ENCODE measurements at regions not wholly inside any gene's neighbourhood (a gene's known extent, or its start where the extent isn't known, plus 50 kb on each side); places are given as distances from the start of the nearest gene placed in this dataset.
"Not testable (repeated sequence)": the region's sequence is repeated elsewhere in the genome, so short reads cannot be mapped to it uniquely, and the experiment has no call there.

DNA sequence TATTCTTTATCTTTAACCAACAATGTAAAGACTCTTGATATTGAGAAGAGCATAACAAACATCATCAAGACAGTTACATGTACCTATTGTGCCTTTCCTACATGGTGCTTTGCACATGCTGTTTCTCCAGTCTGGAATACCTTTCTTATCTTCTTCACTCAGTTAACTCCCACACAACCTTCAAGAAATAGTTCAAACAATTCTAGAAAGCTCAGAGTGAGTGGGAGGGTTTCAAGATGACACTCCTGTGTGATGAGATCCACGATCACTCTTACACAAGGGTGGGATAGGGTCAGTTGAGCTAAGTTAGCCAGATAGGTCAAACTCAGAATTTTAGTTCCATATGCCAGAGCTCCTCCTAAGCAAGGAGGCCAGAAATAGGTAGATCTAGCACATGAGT is 915.5 kb downstream of the NR2F1-AS1 start:
- no peak for DNase-seq

DNA sequence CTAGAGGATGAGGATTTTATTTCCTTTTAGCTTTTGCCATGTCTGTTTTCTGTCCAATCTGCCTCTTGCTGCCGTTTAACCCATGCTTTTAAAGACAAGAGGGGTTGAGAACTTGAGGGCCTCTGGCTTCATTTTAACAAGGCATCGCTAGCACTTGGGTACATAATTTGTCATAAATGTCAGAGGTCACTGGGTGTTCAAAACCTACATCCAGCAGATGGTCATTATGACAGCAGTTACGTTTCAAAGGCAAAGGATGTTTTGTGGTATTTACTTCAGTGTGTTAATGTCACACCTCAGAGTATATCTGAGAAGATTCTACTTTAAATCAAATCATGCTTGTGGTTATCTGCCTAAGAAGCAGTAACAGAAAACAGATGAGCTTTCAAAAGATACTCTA is 918.3 kb downstream of the NR2F1-AS1 start:
- peak; percentile 2 for DNase-seq

DNA sequence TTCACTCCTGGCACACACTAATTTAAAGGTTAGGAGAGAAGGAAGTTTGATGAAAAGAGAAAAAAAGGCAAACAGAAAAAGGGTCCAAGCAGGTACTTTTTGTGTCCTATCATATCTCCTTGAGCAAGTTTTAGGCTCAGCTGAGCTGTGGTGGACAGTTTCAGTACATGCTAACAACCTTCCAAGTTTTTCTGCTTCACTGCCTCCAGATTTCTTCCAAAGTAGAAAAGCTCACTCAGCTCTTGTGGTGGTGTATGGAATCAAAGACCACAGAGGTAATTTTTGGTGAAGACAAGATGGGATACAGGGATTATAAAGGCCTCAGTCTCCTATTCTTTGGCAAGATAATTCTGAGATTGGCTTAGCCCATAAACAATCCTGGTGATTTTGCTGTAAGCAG is 921.8 kb downstream of the NR2F1-AS1 start:
- DNase-seq: no peak

DNA sequence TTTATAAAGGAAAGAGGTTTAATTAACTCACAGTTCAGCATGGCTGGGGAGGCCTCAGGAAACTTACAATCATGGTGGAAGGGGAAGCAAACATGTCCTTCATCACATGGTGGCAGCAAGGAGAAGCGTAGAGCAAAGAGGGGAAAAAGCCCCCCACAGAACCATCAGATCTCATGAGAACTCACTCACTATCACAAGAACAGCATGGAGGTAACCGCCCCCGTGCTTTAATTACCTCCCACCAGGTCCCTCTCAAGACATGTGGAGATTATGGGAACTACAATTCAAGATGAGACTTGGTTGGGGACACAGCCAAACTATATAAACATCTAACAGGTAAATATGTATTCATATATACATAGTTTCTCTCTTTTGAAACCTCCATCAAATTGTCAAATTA is 926.4 kb downstream of the NR2F1-AS1 start:
- DNase-seq: not testable (repeated sequence)

DNA sequence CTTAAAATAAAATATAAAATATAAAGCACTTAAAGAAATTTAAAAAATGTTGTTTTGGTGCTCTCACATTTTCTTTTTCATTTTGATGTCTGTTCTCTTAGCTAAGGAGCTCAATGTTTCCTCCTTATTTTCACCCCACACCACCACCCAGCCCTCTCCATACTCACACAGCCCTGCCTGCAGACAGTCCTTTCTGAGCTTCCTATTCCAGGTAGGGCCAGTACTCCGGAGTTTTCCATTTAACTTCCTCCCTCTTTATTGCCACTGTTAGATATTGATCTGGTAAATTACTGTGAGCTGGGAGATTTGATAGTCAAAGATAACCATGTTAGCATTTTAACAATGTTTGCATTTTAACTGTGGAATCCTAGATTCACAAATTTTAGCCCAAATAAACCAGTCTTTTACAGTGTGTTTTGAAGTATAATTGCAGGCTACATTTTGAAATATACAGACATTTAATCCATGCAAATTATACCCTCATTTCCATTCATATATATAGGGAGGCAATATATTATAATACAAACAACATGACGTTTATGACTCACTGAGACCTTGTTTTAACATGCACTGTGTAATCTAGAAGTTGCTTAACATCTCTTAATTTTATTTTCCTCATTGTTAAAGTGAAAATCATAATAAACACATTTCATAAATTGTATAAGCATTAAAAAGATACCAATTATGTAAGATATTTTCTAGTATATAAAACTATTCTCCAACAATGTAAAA is 927.1 kb downstream of the NR2F1-AS1 start:
- DNase-seq: no peak

DNA sequence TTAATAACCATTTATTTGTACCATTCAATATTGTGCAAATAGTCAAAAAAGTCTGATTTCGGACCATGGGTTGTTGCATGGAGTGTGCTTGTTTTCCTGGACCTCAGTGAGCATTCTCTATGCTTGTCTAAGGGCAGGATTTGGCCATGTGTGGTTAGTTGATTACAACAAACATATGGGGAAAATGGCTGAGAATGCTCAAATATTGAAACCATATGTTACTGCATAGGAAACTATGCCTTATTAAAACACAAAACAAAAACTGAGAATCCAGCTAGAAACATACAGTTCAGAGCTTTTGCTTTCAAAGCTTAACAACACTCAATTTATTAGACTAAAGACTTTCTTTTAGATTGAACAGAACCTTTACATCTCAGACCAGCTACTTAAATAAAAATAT is 928.3 kb downstream of the NR2F1-AS1 start:
- DNase-seq: peak; percentile 78

DNA sequence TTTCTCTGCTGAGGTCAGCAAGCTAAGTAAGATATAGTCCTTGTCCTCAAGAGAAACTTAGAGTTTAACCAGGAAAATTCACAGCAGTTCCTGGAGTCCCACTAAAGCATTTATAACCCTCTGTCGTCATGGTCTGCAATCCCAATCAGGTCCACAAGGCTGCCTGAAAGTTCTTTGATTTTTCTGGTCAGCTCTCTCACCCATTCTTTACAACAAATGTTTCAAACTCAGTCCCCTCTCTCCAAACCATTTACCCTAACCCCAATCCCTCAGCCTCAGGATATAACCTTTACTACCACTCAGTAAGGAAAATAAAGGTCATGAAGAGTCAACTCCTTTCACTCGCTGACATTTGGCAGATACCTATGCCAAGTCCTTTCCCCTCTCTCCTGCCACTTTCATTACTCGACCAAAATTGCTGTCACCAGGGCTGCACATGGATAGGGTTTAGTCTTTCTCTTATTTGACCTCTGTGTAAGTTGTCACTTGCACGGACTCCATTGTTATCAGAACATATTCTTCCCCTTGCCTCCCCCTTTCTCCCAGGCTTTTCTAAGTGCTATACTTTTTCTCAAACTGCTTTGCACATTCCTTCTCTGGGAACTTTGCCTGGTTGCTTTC is 936.6 kb downstream of the NR2F1-AS1 start:
- no peak for DNase-seq

DNA sequence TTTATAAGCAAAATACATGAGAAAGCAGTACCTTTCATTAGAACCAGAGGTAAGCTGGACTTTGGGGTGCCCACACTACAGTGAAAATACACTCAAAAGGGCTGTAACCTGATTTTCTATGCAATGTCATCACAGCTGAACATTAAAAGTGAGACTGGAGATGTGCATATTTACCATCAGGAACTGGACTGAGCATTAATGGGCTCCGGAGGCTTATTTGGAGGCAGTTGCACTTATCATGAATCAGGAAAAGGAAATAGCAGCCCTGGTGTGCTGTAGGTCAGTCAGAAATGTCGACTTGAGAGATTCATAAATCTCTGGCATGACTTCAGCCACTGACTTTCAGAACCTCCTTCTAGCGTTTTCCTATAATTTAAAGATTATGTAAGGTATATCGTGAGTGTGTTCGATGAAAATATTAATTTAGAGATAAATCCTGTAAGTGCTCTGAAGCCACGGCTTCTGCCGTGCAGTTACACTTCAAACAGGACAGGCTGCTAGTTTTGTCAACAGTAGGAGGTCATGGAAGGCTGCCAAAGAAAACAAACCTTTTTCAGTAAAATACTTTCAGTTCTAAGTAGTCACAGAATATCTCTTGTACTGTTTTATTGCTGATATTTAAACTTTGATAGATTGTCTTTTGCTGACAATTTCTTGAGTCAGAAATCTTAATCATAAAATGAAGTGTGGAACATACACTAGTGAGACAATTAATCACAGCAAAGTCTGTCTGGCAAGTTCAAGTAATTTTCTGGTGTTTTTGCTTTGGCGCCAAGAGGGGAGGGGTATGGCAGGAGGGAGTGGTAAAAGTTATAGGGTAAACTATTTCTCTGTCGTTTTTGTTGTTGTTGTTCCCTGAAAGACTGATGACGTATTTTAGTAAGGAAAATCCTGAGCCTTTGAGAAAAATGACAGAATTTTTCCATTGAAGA is 939.7 kb downstream of the NR2F1-AS1 start:
- DNase-seq: peak; percentile 91

DNA sequence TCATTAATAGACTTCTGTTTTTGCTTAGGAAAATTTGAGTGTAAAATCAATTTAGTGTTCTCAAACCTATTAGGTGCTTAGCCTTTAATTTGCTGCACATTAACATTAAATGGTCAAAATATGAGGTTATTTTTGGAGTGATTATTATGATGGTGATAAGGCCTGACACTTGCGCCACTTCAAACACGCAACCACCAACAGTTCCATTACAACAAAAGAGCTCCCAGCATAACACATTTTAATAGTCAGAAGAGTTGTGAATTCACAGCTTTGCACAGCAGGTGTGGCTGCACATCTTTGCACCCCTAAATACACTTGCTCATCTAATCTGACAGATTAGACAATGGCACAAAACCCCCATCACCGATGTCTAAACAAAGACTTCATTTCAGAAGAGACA is 940.7 kb downstream of the NR2F1-AS1 start:
- DNase-seq: no peak

DNA sequence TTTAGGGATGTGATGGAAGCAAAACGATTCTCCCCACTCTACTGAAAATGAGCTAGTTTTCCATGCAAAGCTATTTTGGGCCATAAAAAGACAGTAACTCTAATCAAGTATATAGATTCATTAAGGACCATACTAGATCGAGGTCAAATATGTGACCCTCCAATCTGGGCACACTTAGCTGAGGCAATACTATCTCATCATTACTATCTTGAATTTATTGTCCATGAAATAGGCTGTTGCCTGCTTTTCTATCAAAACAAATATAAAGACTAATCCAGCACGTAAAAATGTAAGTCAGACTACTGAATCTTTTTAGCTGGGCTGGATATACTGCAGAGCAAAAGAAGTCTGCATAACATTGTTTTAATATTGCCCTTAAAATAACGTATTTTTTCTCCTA is 943.1 kb downstream of the NR2F1-AS1 start:
- DNase-seq: no peak

DNA sequence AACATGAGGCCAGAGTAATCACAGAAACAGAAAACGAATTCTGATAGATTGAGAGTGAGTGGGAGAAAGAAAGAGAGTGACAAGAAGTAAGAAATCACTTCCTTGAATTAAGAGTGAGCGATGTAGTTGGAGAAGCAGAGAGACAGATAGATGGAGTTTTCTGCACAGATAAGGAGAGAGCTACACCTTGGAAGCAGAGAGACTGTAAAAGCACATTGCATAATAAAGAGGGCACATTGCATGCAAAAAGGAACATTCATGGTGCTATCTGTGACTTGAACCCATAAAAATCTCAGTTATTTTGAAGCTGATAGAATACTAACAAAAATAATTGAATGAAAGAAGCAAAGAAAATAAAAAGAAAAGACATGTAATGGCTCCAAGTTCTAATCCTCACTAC is 943.8 kb downstream of the NR2F1-AS1 start:
- DNase-seq: no peak

DNA sequence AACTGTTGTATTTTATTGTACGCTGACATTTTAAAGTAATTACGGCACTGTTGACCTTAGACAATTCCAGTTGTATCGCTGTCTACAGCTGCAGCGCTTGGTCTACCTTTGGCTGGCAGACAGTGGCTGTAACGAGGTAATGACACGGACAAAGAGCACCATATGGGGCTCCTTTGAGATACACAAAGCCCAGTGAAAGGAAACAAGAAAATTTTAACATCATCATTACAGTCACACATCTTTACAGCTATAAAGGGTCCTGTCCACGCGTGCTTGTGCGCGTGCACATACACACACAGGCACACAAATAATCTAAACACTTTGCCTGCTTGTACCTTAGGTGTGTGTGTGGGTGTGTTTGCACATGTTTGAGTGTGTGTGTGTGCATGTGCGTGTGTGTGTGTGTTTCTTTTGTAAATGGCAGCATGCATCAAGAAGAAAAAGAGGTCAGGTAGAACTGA is 946.0 kb downstream of the NR2F1-AS1 start:
- no peak for DNase-seq

DNA sequence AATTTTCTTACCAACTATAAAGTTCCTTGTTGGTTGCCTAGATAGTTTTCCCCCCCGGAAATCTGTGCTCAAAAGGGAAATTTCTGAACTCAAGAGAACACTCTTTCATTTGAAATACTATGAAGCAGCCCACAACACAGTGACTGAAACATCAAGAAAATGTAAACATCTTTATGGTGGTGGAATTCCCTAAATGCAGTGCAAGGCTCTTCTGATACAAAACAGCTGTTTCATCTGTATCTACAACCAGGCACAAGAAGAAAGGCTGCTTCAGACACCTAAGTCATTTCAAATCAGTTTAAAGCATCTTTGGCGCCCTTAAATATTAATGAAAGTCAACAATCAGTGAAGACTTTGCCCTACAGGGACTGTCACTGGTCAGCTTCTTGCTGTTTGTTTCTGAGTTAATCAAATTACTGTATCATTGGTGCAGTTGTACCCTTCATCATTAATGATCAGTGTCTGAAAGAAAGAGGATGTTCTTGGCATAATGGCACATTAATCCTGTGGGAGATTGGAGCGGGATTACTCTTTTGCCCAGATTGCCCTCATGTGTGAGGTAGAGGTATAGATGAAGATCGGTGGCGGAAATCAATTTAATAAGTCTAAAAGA is 947.0 kb downstream of the NR2F1-AS1 start:
- peak; percentile 28 for DNase-seq

DNA sequence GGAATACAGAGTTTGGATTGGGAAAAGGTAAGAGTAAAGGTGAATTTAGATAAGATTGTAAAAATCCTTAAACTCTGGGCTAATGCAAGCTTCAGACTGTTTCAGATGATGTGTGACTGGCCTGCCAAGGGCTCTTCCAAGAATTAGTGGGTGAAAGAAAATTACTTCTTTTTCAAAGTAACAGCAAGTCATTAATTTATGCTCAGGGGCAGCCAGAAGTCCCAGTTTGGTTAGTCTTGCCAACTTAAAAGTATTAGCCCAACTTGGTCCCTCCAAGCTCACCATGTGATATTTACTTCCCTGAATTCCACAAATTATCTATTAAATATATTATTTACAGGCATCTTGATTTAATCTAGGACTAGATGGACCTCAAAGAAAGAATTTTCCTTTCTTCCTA is 947.8 kb downstream of the NR2F1-AS1 start:
- no peak for DNase-seq

DNA sequence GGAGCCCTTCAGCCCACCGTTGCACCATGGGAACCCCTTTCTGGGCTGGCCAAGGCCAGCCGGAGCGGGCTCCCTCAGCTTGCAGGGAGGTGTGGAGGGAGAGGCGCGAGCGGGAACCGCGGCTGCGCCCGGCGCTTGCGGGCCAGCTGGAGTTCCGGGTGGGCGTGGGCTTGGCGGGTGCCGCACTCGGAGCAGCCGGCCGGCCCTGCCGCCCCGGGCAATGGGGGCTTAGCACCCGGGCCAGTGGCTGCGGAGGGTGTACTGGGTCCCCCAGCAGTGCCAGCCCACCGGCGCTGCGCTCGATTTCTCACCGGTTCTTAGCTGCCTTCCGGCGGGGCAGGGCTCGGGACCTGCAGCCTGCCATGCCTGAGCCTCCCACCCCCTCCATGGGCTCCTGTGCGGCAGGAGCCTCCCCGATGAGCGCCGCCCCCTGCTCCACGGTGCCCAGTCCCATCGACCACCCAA is 949.8 kb downstream of the NR2F1-AS1 start:
- DNase-seq: not testable (repeated sequence)

DNA sequence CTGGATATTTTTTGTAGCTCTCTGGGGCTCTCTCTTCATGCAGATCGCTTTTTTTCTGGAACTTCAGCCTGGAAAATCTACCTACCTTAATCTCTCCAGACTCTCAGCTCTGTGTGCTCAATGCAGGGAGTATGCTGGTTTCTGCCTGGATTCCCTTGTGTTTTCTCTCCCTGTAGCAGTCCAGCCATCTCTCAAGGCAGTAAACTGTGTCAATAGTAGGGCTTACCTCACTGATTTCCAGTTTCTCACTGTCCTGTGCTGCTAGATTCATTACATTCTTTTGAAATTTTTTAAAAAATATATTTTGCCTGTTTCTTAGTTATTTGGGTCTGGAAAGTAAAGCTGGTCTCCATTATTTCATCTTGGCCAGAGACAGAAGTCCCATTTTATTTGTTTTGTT is 951.4 kb downstream of the NR2F1-AS1 start:
- DNase-seq: no peak

DNA sequence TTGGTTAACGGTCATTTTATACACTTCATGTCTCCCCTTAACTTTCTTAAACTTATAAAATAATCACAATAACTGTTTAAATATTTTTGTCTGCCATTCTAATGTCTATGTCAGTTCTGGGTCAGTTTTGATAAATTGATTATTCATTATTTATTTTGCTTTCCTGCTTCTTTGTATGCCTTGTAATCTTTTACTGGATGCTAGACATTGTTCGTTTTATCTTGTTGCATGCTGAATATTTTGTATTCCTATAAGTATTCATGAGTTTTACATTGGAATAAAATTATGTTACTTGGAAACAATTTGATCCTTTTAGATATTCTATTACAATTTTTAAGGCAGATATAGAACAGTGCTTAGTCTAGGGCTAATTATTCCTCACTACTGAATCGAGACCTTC is 952.0 kb downstream of the NR2F1-AS1 start:
- no peak for DNase-seq

DNA sequence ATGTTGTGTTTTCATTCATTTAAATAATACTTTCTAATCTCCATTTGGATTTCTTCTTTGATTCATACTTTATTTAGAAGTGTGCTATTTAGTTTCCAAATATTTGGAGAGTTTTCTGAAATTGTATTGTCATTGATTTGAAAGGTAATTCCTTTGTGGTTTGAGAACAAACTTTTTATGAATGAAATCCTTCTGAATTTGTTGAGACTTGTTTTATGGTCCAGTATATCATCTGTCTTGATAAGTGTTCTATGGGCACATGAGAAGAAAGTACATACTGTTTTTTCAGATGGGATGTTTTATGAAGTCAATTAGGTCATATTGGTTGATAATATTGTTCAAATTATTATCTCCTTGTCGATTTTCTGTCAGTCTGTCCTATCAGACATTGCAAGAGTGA is 953.8 kb downstream of the NR2F1-AS1 start:
- no peak for DNase-seq

DNA sequence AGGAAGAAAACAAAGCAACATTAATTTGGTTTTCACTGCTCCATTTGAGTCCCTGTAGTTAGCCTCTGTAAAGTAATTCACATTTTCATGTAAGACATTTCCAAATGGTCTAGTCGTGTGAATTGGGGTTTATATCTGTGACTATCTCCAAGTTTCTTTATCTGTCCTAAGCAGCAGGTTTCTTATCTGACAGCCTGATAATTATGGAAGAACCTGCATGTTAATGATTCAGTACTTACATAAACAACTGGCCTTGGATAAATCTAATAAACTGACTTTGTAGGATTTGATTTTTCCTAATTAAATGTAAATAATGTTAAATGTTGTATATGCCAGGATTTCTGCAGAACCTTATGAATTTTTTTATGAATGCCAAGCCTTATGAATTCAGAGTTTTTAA is 964.9 kb downstream of the NR2F1-AS1 start:
- no peak for DNase-seq

DNA sequence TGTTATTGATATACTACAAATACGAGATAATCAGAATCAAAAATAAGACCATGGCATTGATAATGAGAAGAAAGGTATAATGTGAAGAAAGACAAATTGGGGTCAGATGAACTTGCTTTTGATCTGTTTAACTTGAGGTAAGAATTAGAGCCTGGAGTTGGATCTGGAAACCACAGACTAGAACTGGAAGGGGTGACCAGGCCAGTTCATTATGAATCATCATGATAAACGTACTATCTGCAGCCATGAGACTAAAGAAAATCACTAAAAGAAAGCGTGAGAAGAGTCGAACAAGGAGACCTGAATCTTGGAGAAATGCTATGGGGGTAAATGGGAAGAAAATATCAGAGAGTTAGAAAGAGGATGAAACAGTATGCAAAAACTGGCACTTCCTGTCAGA is 967.5 kb downstream of the NR2F1-AS1 start:
- peak; percentile 11 for DNase-seq

DNA sequence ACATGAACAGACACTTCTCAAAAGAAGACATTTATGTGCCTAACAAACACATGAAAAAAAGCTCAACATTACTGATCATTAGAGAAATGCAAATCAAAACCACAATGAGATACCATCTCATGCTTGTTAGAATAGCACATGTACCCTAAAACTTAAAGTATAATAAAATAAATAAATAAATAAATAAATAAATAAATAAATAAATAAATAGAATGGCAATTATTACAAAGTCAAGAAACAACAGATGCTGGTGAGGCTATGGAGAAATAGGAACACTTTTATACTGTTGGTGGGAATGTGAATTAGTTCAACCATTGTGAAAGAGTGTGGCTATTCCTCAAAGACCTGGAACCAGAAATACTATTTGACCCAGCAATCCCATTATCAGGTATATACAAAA is 970.6 kb downstream of the NR2F1-AS1 start:
- DNase-seq: not testable (repeated sequence)

DNA sequence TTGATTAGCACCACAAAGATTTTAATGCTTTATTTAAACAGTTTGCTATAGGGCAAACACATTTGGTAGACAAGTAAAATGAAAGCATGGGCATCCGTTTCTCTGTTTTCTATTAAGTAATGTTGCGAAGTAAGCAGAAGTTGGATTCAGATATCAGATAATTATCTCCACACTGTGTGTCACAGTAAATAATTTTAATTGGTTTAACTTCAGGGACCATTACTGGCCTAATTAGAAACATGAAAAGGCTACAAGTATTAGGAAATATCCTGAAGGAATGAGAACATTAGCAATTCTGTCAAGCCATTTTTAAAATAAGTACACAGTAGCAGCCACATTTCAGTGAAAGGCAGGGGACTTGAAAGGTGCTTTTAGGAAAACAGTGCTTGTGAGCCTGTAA is 975.4 kb downstream of the NR2F1-AS1 start:
- no peak for DNase-seq

DNA sequence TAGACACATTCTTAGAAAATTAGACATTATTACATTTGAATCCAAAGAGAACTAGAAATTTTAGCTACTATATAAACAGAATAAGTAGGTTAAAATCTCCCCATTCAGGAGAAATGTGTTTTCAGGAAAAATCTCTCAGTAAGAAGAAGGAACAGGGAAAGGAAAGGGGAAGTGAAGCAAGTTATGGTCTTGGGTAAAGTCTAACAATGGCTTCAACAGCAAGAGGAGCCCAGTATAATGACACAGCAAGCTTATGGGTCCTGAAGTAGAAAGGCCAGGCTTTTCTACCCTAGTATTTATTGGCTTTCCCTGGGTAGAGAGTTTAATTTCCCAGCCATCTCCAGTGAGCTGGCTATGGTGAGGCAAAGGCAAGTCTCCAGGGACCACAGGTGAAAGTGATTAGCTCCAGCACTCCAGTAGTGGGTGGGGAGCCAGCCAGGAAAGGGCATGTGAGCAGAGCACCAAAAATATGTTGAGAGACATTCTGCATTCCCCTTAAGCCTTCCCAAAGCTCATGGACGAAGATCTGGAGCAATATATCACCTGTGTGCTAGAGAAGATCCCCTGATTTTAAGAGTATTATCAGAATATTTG is 981.7 kb downstream of the NR2F1-AS1 start:
- DNase-seq: no peak

All from fibroblast of upper back skin (primary cell).